CD4-positive, alpha-beta memory T cell (primary cell): ENCODE measurements at regions not wholly inside any gene's neighbourhood (a gene's known extent, or its start where the extent isn't known, plus 50 kb on each side); places are given as distances from the start of the nearest gene placed in this dataset.

Source experiments
- CTCF ChIA-PET: fragments of 350-600 bp; sonication (Branson Sonifier 250); formaldehyde crosslinking; loops from one replicate; lab custom pipeline; 2021; ENCODE audit warnings: inconsistent platforms; ENCODE audit not compliant: partially characterized antibody; lab: Charles Lee
- POLR2A ChIA-PET: fragments of 350-600 bp; sonication (Branson Sonifier 250); formaldehyde crosslinking; loops from one replicate; lab custom pipeline; 2021; ENCODE audit not compliant: partially characterized antibody; lab: Charles Lee
- DNase-seq, 5 donors: peaks; one replicate each; pipeline versions ENCODE4 v3.0.0 to v3.0.0-alpha.2; 2020 to 2022; ENCODE audit warnings: mixed read lengths in 1 of 5
- H3K27ac ChIP-seq: one replicate; pipeline ENCODE4 v1.7.0; 2013; ENCODE audit warnings: low read depth, low read length
- H3K27me3 ChIP-seq: 2 replicates; pipeline ENCODE4 v1.7.0; 2013; ENCODE audit warnings: mild to moderate bottlenecking, low read length, moderate library complexity; ENCODE audit not compliant: insufficient read depth
- H3K36me3 ChIP-seq: 2 replicates; pipeline ENCODE4 v1.7.0; 2013; ENCODE audit warnings: mild to moderate bottlenecking, low read length, moderate library complexity; ENCODE audit not compliant: insufficient read depth
- H3K4me1 ChIP-seq: 2 replicates; pipeline ENCODE4 v1.7.0; 2013; ENCODE audit warnings: mild to moderate bottlenecking, low read length, moderate library complexity; ENCODE audit not compliant: insufficient read depth
- H3K4me3 ChIP-seq, 2 donors: one replicate each; pipeline ENCODE4 v1.7.0; 2013; ENCODE audit warnings: low read length in 2 of 2, mild to moderate bottlenecking in 1 of 2
- H3K9me3 ChIP-seq, 2 donors: one replicate each; pipeline ENCODE4 v1.7.0; 2013; ENCODE audit warnings: low read length in 2 of 2, control low read depth in 1 of 2; ENCODE audit not compliant: control insufficient read depth in 1 of 2
- H3K27ac Mint-ChIP-seq, 7 donors: one replicate each; pipeline ENCODE4 v1.8.0; 2020 to 2021; ENCODE audit warnings: mixed read lengths in 7 of 7, mild to moderate bottlenecking in 6 of 7, inconsistent platforms in 3 of 7, moderate library complexity in 3 of 7
- H3K27me3 Mint-ChIP-seq, 2 donors: one replicate each; pipeline ENCODE4 v1.8.0; 2020 to 2021; ENCODE audit warnings: mixed read lengths in 2 of 2
- H3K36me3 Mint-ChIP-seq, 2 donors: one replicate each; pipeline ENCODE4 v1.8.0; 2020 to 2021; ENCODE audit warnings: mixed read lengths in 2 of 2, inconsistent platforms in 1 of 2, mild to moderate bottlenecking in 1 of 2
- H3K4me1 Mint-ChIP-seq, 4 donors: one replicate each; pipeline ENCODE4 v1.8.0; 2020 to 2021; ENCODE audit warnings: mixed read lengths in 4 of 4, mild to moderate bottlenecking in 1 of 4
- H3K4me3 Mint-ChIP-seq, 8 donors: one replicate each; pipeline ENCODE4 v1.8.0; 2020 to 2021; ENCODE audit warnings: mixed read lengths in 8 of 8, mild to moderate bottlenecking in 7 of 8, moderate library complexity in 6 of 8, inconsistent platforms in 3 of 8
- H3K9me3 Mint-ChIP-seq, 8 donors: one replicate each; pipeline ENCODE4 v1.8.0; 2020 to 2021; ENCODE audit warnings: mixed read lengths in 8 of 8, mild to moderate bottlenecking in 5 of 8, inconsistent platforms in 3 of 8, moderate library complexity in 1 of 8
- intact Hi-C: fragments of 100-400 bp; cut with micrococcal nuclease; formaldehyde crosslinking; loops from one replicate; pipeline ENCODE4 v1.15.1; 2023

- DNase-seq: no peak
- H3K27me3 ChIP-seq: no peaks in the 10 kb centered on the region
- Mint-ChIP-seq H3K27ac (no peak overlapping the region), H3K27me3 (no peaks in the 10 kb centered on the region), H3K36me3 (no peaks in the 10 kb centered on the region), H3K4me1 (no peaks in the 10 kb centered on the region), H3K4me3 (no peak overlapping the region), H3K9me3 (peaks cover 0 to 1% (median 0%) of the 10 kb centered on the region in 8 donors)
- no peaks in the 10 kb centered on the region for H3K4me1 ChIP-seq
- H3K9me3 ChIP-seq: no peaks in the 10 kb centered on the region
- ChIA-PET CTCF (no interaction called here), POLR2A (no interaction called here)
- no peak overlapping the region for H3K4me3 ChIP-seq
- intact Hi-C loops: no loop called here
- H3K36me3 ChIP-seq: no peaks in the 10 kb centered on the region
- no peak overlapping the region for H3K27ac ChIP-seq
Measured at GRCh38 chr4:11518754-11519153, 90.1 kb upstream of the HS3ST1 start.

DNA sequence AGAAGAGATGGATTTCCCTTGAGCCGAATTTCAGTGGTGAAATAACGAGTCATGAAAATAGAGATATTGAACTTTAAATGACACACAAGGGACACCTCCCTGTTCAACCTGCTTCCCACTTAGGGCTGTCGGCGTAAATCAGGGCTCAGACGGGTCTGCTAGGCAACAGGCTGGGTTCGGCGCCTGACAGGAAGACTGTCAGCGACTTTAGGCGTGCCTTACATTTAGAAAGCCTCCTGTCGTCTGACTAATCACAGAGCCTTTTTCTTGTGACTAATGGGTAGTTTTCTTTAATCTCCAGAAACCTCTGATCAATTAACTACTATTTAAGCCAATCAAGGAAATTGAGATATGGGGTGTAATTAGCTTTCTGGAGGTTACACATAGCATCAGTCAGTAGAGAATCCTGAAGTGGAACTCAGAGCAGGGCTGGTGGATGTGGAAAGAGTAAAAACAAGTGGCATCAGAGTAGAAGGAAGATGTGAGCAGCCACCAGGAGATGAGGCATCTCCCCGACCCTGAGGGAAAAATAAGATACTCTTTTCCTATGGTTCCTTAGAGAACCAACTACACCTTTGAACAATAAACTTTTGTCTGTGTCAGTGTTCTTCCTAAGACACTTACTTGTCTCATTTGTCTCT, 86.2 kb upstream of the HS3ST1 start:
- Histone ChIP-seq H3K9me3 (no peaks in the 10 kb centered on the region), H3K4me3 (no peak overlapping the region), H3K27ac (no peak overlapping the region), H3K27me3 (no peaks in the 10 kb centered on the region), H3K36me3 (no peaks in the 10 kb centered on the region), H3K4me1 (no peaks in the 10 kb centered on the region)
- Mint-ChIP-seq H3K4me3 (no peak overlapping the region), H3K27ac (no peak overlapping the region), H3K36me3 (no peaks in the 10 kb centered on the region), H3K4me1 (no peaks in the 10 kb centered on the region), H3K9me3 (peaks cover 0 to 1% (median 0%) of the 10 kb centered on the region in 8 donors), H3K27me3 (peaks cover 1 to 2% of the 10 kb centered on the region in 2 donors)
- no peak for DNase-seq
- ChIA-PET POLR2A (no interaction called here), CTCF (interaction anchor here (1.6 kb wide), 1 partner anchor 91 kb away, joined by 3 read pairs; no protein-coding TSS in a partner anchor)
- intact Hi-C loops: no loop called here

- POLR2A ChIA-PET: no interaction called here
- H3K9me3 ChIP-seq: no peaks in the 10 kb centered on the region
- no peaks in the 10 kb centered on the region for H3K36me3 Mint-ChIP-seq
- CTCF ChIA-PET: interaction anchor here (1.6 kb wide), 1 partner anchor 90 kb away, joined by 3 read pairs; no protein-coding TSS in a partner anchor
- no peaks in the 10 kb centered on the region for H3K4me1 Mint-ChIP-seq
- intact Hi-C loops: no loop called here
- H3K36me3 ChIP-seq: no peaks in the 10 kb centered on the region
- no peaks in the 10 kb centered on the region for H3K27me3 ChIP-seq
- H3K4me1 ChIP-seq: no peaks in the 10 kb centered on the region
- DNase-seq: no peak
- no peak overlapping the region for H3K4me3 ChIP-seq
- no peak overlapping the region for H3K4me3 Mint-ChIP-seq
- peaks cover 1 to 2% of the 10 kb centered on the region in 2 donors for H3K27me3 Mint-ChIP-seq
- H3K27ac ChIP-seq: no peak overlapping the region
- H3K27ac Mint-ChIP-seq: no peak overlapping the region
- peaks cover 0 to 3% (median 0%) of the 10 kb centered on the region in 8 donors for H3K9me3 Mint-ChIP-seq
Measured at GRCh38 chr4:11514003-11514402, 85.3 kb upstream of the HS3ST1 start.

GRCh38 chr4:11512871-11513270, 84.2 kb upstream of the HS3ST1 start:
- no peaks in the 10 kb centered on the region for H3K36me3 Mint-ChIP-seq
- DNase-seq: no peak
- no peak overlapping the region for H3K27ac Mint-ChIP-seq
- H3K9me3 ChIP-seq: no peaks in the 10 kb centered on the region
- ChIA-PET POLR2A (interaction anchor here (0.6 kb wide), 1 partner anchor 256 kb away, joined by 3 read pairs; no protein-coding TSS in a partner anchor), CTCF (interaction anchor here (1.6 kb wide), 1 partner anchor 89 kb away, joined by 3 read pairs; no protein-coding TSS in a partner anchor)
- intact Hi-C loops: no loop called here
- no peak overlapping the region for H3K4me3 ChIP-seq
- H3K9me3 Mint-ChIP-seq: peaks cover 0 to 3% (median 0%) of the 10 kb centered on the region in 8 donors
- H3K4me3 Mint-ChIP-seq: no peak overlapping the region
- H3K4me1 ChIP-seq: no peaks in the 10 kb centered on the region
- peaks cover 1 to 2% of the 10 kb centered on the region in 2 donors for H3K27me3 Mint-ChIP-seq
- no peaks in the 10 kb centered on the region for H3K36me3 ChIP-seq
- H3K27me3 ChIP-seq: no peaks in the 10 kb centered on the region
- H3K27ac ChIP-seq: no peak overlapping the region
- H3K4me1 Mint-ChIP-seq: no peaks in the 10 kb centered on the region

GRCh38 chr4:11511321-11511720, 82.6 kb upstream of the HS3ST1 start:
- H3K27ac Mint-ChIP-seq: no peak overlapping the region
- no peaks in the 10 kb centered on the region for H3K4me1 ChIP-seq
- H3K9me3 ChIP-seq: no peaks in the 10 kb centered on the region
- no peak overlapping the region for H3K4me3 ChIP-seq
- ChIA-PET POLR2A (interaction anchor here (0.6 kb wide), 1 partner anchor 195 kb away, joined by 3 read pairs; no protein-coding TSS in a partner anchor), CTCF (interaction anchor here (0.8 to 1.0 kb wide), 2 partner anchors 9 to 11 kb away, joined by 3 to 4 read pairs; no protein-coding TSS in a partner anchor)
- intact Hi-C loops: no loop called here
- H3K27ac ChIP-seq: no peak overlapping the region
- H3K27me3 Mint-ChIP-seq: peaks cover 1 to 2% of the 10 kb centered on the region in 2 donors
- H3K36me3 ChIP-seq: no peaks in the 10 kb centered on the region
- H3K4me1 Mint-ChIP-seq: peaks cover 0 to 4% (median 0%) of the 10 kb centered on the region in 4 donors
- no peaks in the 10 kb centered on the region for H3K36me3 Mint-ChIP-seq
- H3K27me3 ChIP-seq: no peaks in the 10 kb centered on the region
- peaks cover 0 to 3% (median 0%) of the 10 kb centered on the region in 8 donors for H3K9me3 Mint-ChIP-seq
- no peak overlapping the region for H3K4me3 Mint-ChIP-seq
- DNase-seq: no peak

DNA sequence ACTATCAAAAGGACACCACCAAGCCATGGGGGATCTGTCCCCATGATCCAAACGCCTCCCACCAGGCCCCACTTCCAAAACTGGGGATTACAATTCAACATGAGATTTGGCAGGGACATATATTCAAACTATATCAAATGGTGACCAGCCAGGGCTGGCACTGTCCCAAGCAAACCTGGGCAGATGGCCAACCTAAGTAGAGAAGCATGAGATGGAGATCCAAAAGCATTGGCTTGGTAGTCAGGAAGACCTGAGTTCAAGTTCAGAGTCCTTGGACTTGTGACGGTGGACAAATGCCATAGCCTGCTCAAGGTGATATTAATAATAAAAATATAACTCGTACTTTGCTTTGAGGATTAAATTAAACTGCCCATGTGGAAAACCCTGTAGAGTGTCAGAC, 79.2 kb upstream of the HS3ST1 start:
- DNase-seq: no peak
- ChIA-PET CTCF (no interaction called here), POLR2A (no interaction called here)
- no peak overlapping the region for H3K4me3 ChIP-seq
- H3K9me3 Mint-ChIP-seq: peaks cover 0 to 3% (median 0%) of the 10 kb centered on the region in 8 donors
- peaks cover 1 to 2% of the 10 kb centered on the region in 2 donors for H3K27me3 Mint-ChIP-seq
- intact Hi-C loops: no loop called here
- no peak overlapping the region for H3K27ac ChIP-seq
- H3K36me3 Mint-ChIP-seq: no peaks in the 10 kb centered on the region
- peaks cover 8 to 20% (median 15%) of the 10 kb centered on the region in 4 donors for H3K4me1 Mint-ChIP-seq
- no peaks in the 10 kb centered on the region for H3K27me3 ChIP-seq
- no peak overlapping the region for H3K27ac Mint-ChIP-seq
- H3K36me3 ChIP-seq: no peaks in the 10 kb centered on the region
- H3K4me3 Mint-ChIP-seq: no peak overlapping the region
- no peaks in the 10 kb centered on the region for H3K9me3 ChIP-seq
- H3K4me1 ChIP-seq: peaks cover 5% of the 10 kb centered on the region

DNA sequence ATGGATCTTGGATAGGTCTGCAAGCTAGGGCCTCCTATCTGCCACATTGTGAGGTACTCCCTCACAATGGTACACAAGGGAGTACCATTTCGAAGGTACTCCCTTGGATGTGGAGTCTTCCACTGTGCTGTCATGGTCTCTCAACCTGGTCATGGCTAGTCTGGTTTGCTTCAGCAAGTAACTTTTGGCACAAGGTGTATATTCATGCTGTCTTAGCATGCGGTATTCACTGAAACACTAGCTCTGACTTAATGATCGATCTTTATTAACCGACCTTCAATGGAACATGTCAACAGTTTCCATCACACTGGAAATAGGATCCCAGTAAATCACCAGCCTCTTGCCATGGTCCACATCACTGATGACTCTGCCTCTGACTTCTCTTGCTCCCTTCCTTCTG, 77.5 kb upstream of the HS3ST1 start:
- no peaks in the 10 kb centered on the region for H3K36me3 ChIP-seq
- H3K27ac ChIP-seq: no peak overlapping the region
- Mint-ChIP-seq H3K4me3 (peak overlapping the region in 1 of 8 donors; percentile 40), H3K36me3 (no peaks in the 10 kb centered on the region), H3K4me1 (peaks cover 8 to 20% (median 15%) of the 10 kb centered on the region in 4 donors), H3K9me3 (peaks cover 0 to 3% (median 0%) of the 10 kb centered on the region in 8 donors), H3K27me3 (no peaks in the 10 kb centered on the region), H3K27ac (peak overlapping the region in 1 of 7 donors; percentile 10)
- intact Hi-C loops: no loop called here
- ChIA-PET POLR2A (no interaction called here), CTCF (no interaction called here)
- H3K4me1 ChIP-seq: peaks cover 5% of the 10 kb centered on the region
- H3K4me3 ChIP-seq: no peak overlapping the region
- H3K27me3 ChIP-seq: no peaks in the 10 kb centered on the region
- H3K9me3 ChIP-seq: no peaks in the 10 kb centered on the region
- no peak for DNase-seq
